ENCODE measurements at regions not wholly inside any gene's neighbourhood (a gene's known extent, or its start where the extent isn't known, plus 50 kb on each side); places are given as distances from the start of the nearest gene placed in this dataset.

DNA sequence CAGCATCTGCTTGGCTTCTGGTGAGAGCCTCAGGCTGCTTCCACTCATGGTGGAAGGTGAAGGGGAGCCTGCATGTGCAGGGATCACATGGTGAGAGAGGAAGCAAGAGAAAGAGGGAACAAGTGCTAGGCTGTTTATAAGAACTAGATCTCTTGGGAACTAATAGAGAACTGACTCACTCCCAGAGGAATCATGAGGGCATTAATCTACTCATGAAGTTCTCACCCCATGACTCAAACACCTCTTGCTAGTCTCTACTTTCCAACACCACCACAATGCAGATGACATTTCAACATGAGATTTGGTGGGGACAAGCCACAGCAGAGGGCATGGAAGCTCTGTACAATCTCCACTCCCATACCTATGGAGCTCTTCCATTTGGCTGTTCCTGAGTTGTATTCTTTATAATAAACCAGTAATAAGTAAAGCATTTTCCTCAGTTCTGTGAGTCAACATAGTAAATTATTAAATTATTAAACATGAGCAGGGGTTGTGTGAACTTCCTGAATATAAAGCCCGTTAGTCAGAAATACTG is 524.1 kb upstream of the NRSN1 start:
- Histone ChIP-seq H3K36me3 (replicated peaks) (no peaks in the 10 kb centered on the region), H3K4me3 (ENCODE audit: low read depth, low read length) (no peak overlapping the region), H3K27me3 (replicated peaks) (no peaks in the 10 kb centered on the region), H3K27ac (no peak overlapping the region)
- in situ Hi-C loops (cut with HindIII; ENCODE audit: low pct_ligation_motif_present, low sequenced_read_pairs), result no loop called here
- DNase-seq, result peak; percentile 2
- TF ChIP-seq CTCF (IDR thresholded peaks at IDR 0.05; ENCODE audit: low read depth, low read length, missing control alignments), result no peak

DNA sequence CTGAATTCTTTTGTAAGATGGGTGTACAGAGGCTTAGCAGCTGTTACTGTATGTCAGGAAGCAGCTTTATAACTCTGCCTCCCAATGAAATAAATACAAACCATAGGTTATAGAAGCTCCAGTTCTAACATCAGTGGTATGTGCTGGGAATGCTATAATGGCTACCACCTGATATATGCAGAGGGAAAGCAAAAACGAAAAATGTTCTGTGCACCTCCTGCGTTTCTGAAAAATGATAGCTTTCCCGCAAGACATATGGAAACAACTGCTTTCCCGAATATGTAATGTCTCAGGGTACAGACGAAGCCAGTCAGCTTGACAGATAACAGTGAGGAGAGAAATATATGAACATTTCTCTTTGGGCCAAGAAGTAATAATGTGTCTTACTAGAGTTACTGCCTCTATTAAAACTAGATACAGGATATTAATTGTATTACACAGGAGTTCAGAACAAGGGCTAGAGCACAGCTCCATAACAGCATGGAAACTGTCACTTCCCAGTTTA is 517.0 kb upstream of the NRSN1 start:
- Histone ChIP-seq H3K36me3 (replicated peaks) (no peaks in the 10 kb centered on the region), H3K27me3 (replicated peaks) (no peaks in the 10 kb centered on the region), H3K4me3 (ENCODE audit: low read depth, low read length) (no peak overlapping the region), H3K27ac (no peak overlapping the region)
- no peak for DNase-seq
- in situ Hi-C loops (cut with HindIII; ENCODE audit: low pct_ligation_motif_present, low sequenced_read_pairs), result no loop called here
- TF ChIP-seq CTCF (IDR thresholded peaks at IDR 0.05; ENCODE audit: low read depth, low read length, missing control alignments), result no peak

- no peak overlapping the region for H3K4me3 ChIP-seq (ENCODE audit: low read depth, low read length)
- in situ Hi-C loops (cut with HindIII; ENCODE audit: low pct_ligation_motif_present, low sequenced_read_pairs), result no loop called here
- H3K27ac ChIP-seq, result no peak overlapping the region
- DNase-seq, result no peak
- H3K27me3 ChIP-seq (replicated peaks), result no peaks in the 10 kb centered on the region
- no peaks in the 10 kb centered on the region for H3K36me3 ChIP-seq (replicated peaks)
- TF ChIP-seq CTCF (IDR thresholded peaks at IDR 0.05; ENCODE audit: low read depth, low read length, missing control alignments), result no peak
Observed at GRCh38 chr6:23611776-23612381, 514.1 kb upstream of the NRSN1 start.

GRCh38 chr6:23618366-23618765 is 507.6 kb upstream of the NRSN1 start:
- H3K36me3 ChIP-seq (replicated peaks), result no peaks in the 10 kb centered on the region
- no peak for TF ChIP-seq CTCF (IDR thresholded peaks at IDR 0.05; ENCODE audit: low read depth, low read length, missing control alignments)
- in situ Hi-C loops (cut with HindIII; ENCODE audit: low pct_ligation_motif_present, low sequenced_read_pairs), result no loop called here

GRCh38 chr6:23620911-23621401 is 505.1 kb upstream of the NRSN1 start:
- no peak overlapping the region for H3K27ac ChIP-seq
- H3K36me3 ChIP-seq (replicated peaks), result no peaks in the 10 kb centered on the region
- no peak overlapping the region for H3K4me3 ChIP-seq (ENCODE audit: low read depth, low read length)
- in situ Hi-C loops (cut with HindIII; ENCODE audit: low pct_ligation_motif_present, low sequenced_read_pairs), result no loop called here
- TF ChIP-seq CTCF (IDR thresholded peaks at IDR 0.05; ENCODE audit: low read depth, low read length, missing control alignments), result no peak
- peak; percentile 21 for DNase-seq
- no peaks in the 10 kb centered on the region for H3K27me3 ChIP-seq (replicated peaks)

More at GRCh38 chr6:23618366-23618765, 507.6 kb upstream of the NRSN1 start:
- no peak overlapping the region for H3K27ac ChIP-seq
- DNase-seq, result no peak
- H3K27me3 ChIP-seq (replicated peaks), result no peaks in the 10 kb centered on the region
- no peak overlapping the region for H3K4me3 ChIP-seq (ENCODE audit: low read depth, low read length)
